ENCODE measurements at regions not wholly inside any gene's neighbourhood (a gene's known extent, or its start where the extent isn't known, plus 50 kb on each side); places are given as distances from the start of the nearest gene placed in this dataset.

GRCh38 chr17:77468897-77469296, 328.1 kb downstream of the SEC14L1 start:
- DNase-seq (ENCODE audit: low read depth, low spot score) = no peak

GRCh38 chr17:77470330-77470786, 329.6 kb downstream of the SEC14L1 start:
- DNase-seq (ENCODE audit: low read depth, low spot score) = no peak

GRCh38 chr17:77470800-77471733, 330.3 kb downstream of the SEC14L1 start:
- DNase-seq (ENCODE audit: low read depth, low spot score) = peak; percentile 94

- peak; percentile 61 for DNase-seq (ENCODE audit: low read depth, low spot score)
Observed at GRCh38 chr17:77471984-77472461, 331.3 kb downstream of the SEC14L1 start.

- peak; percentile 63 for DNase-seq (ENCODE audit: low read depth, low spot score)
Observed at GRCh38 chr17:77472468-77473310, 331.9 kb downstream of the SEC14L1 start.

- peak; percentile 16 for DNase-seq (ENCODE audit: low read depth, low spot score)
Observed at GRCh38 chr17:77473615-77474226, 333.0 kb downstream of the SEC14L1 start.

- peak; percentile 12 for DNase-seq (ENCODE audit: low read depth, low spot score)
Observed at GRCh38 chr17:77474292-77474988, 333.7 kb downstream of the SEC14L1 start.

GRCh38 chr17:77475016-77475976, 334.5 kb downstream of the SEC14L1 start:
- DNase-seq (ENCODE audit: low read depth, low spot score) = peak; percentile 61

- DNase-seq (ENCODE audit: low read depth, low spot score) = no peak
Observed at GRCh38 chr17:77476006-77476405, 335.2 kb downstream of the SEC14L1 start.

GRCh38 chr17:77476498-77476897, 335.7 kb downstream of the SEC14L1 start:
- peak; percentile 9 for DNase-seq (ENCODE audit: low read depth, low spot score)

- peak; percentile 94 for DNase-seq (ENCODE audit: low read depth, low spot score)
Observed at GRCh38 chr17:77476931-77477805, 336.4 kb downstream of the SEC14L1 start.

GRCh38 chr17:77478281-77478680, 337.5 kb downstream of the SEC14L1 start:
- DNase-seq (ENCODE audit: low read depth, low spot score) = no peak

- no peak for DNase-seq (ENCODE audit: low read depth, low spot score)
Observed at GRCh38 chr17:77478899-77479298, 338.1 kb downstream of the SEC14L1 start.

- no peak for DNase-seq (ENCODE audit: low read depth, low spot score)
Observed at GRCh38 chr17:77479372-77480198, 338.8 kb downstream of the SEC14L1 start.

GRCh38 chr17:77480199-77480508, 339.4 kb downstream of the SEC14L1 start:
- DNase-seq (ENCODE audit: low read depth, low spot score) = no peak

GRCh38 chr17:77480509-77481215, 339.9 kb downstream of the SEC14L1 start:
- DNase-seq (ENCODE audit: low read depth, low spot score) = no peak

Data from ELF-1 (cell line).